Keratinocyte (primary cell): ENCODE measurements at regions not wholly inside any gene's neighbourhood (a gene's known extent, or its start where the extent isn't known, plus 50 kb on each side); places are given as distances from the start of the nearest gene placed in this dataset.

Experiments
- DNase-seq: peaks from one replicate; pipeline ENCODE4 v3.0.0-alpha.2; 2011; ENCODE audit warnings: low read depth, missing footprints, low spot score
- FAIRE-seq: peaks from 2 replicates; lab custom pipeline; 2011; peaks lifted over from hg19 to GRCh38; lab: Jason Lieb, UNC
- H2AFZ ChIP-seq: 2 replicates; pipeline ENCODE4 v1.6.0; 2012; ENCODE audit warnings: low read length, control low read depth, inconsistent platforms; ENCODE audit not compliant: control insufficient read depth
- H3K27ac ChIP-seq: 2 replicates; pipeline ENCODE4 v1.5.1; 2011; ENCODE audit warnings: low read length; ENCODE audit not compliant: control insufficient read depth, insufficient read depth
- H3K27me3 ChIP-seq: 3 replicates; pipeline ENCODE4 v1.6.0; 2011; ENCODE audit warnings: low read length; ENCODE audit not compliant: control insufficient read depth, insufficient read depth; ENCODE audit errors: extremely low read depth
- H3K36me3 ChIP-seq, 2 experiments: 2 replicates in 1 of 2; 3 replicates in 1 of 2; pipeline ENCODE4 v1.5.1; 2011; ENCODE audit warnings: low read length in 2 of 2, mild to moderate bottlenecking in 1 of 2; ENCODE audit not compliant: control insufficient read depth in 2 of 2, insufficient read depth in 2 of 2; ENCODE audit errors: extremely low read depth in 1 of 2
- H3K4me1 ChIP-seq: 3 replicates; pipeline ENCODE4 v1.5.1; 2011; ENCODE audit warnings: low read length; ENCODE audit not compliant: control insufficient read depth, insufficient read depth; ENCODE audit errors: extremely low read depth
- H3K4me2 ChIP-seq: 3 replicates; pipeline ENCODE4 v1.6.0; 2011; ENCODE audit warnings: low read depth, low read length; ENCODE audit not compliant: control insufficient read depth, insufficient read depth; ENCODE audit errors: extremely low read depth
- H3K4me3 ChIP-seq, 3 experiments: fragments of 200-600 bp in 1 of 3; sonication (generic) in 1 of 3; 2 replicates in 2 of 3; 3 replicates in 1 of 3; pipeline ENCODE4 v1.5.1; 2011 to 2016; ENCODE audit warnings: low read length in 3 of 3, mild to moderate bottlenecking in 3 of 3, control low read depth in 2 of 3, inconsistent platforms in 1 of 3, low read depth in 1 of 3, mixed read lengths in 1 of 3, mixed run types in 1 of 3, moderate library complexity in 1 of 3; ENCODE audit not compliant: control insufficient read depth in 2 of 3, insufficient read depth in 2 of 3; ENCODE audit errors: extremely low read depth in 1 of 3
- H3K79me2 ChIP-seq: 2 replicates; pipeline ENCODE4 v1.6.0; 2012; ENCODE audit warnings: low read length; ENCODE audit not compliant: control insufficient read depth, insufficient read depth
- H3K9ac ChIP-seq: 3 replicates; pipeline ENCODE4 v1.6.0; 2011; ENCODE audit warnings: low read length; ENCODE audit not compliant: control insufficient read depth, insufficient read depth; ENCODE audit errors: extremely low read depth
- H3K9me1 ChIP-seq: 3 replicates; pipeline ENCODE4 v1.6.0; 2011; ENCODE audit warnings: low read length; ENCODE audit not compliant: control insufficient read depth, insufficient read depth; ENCODE audit errors: extremely low read depth
- H3K9me3 ChIP-seq: 2 replicates; pipeline ENCODE4 v1.5.1; 2012; ENCODE audit warnings: low read depth, low read length; ENCODE audit not compliant: control insufficient read depth
- H4K20me1 ChIP-seq: 3 replicates; pipeline ENCODE4 v1.6.0; 2011; ENCODE audit warnings: low read length; ENCODE audit not compliant: control insufficient read depth, insufficient read depth; ENCODE audit errors: extremely low read depth
- EZH2 ChIP-seq: IDR thresholded peaks from one replicate; pipeline ENCODE4 v1.6.1; 2012; ENCODE audit warnings: inconsistent platforms, mild to moderate bottlenecking, low read length, moderate library complexity
- dilution Hi-C: fragments of 300-500 bp; cut with MboI; formaldehyde crosslinking; loops from one replicate; pipeline ENCODE4 v1.7.0; 2020; ENCODE audit warnings: low sequenced_read_pairs; ENCODE audit not compliant: extremely low pct_ligation_motif_present
- TF ChIP-seq, protein P1 (sequence below), 3 experiments: IDR thresholded peaks in 1 of 3; conservative IDR thresholded peaks in 1 of 3; optimal IDR thresholded peaks in 1 of 3; 2 replicates in 2 of 3; 3 replicates in 1 of 3; pipeline versions ENCODE3 to v1.5.1; 2011; ENCODE audit warnings: low read length in 3 of 3, mild to moderate bottlenecking in 3 of 3, moderate library complexity in 2 of 3, control low read depth in 1 of 3, inconsistent platforms in 1 of 3; ENCODE audit not compliant: insufficient read depth in 2 of 3; ENCODE audit errors: extremely low read depth in 1 of 3

DNA sequence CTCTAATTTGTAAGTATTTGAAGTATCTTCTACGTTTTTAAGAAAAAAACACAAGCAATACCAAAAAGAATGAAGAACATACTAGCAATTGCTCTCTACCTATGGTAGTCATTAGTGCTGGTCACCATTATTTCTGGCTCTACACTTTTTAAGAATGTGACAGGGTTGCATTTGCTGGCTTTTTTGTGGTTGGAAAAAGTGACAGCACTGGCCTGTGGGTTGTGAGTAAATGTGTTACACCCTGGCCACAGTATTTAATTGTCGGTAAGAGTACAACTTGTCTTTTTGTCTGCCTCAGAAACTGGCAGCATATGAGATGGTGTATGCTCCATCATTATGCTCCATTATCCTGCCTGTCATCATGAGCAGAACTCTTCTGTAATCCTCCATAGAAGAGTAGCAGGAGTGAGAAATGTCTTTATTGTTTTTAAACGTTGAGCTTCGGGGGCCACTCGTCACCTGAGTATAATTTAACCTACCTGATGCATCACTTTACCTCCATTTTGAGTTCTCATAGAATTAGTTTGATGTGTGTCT is 449.8 kb downstream of the ISL1 start:
- H2AFZ ChIP-seq, result no peak overlapping the region
- dilution Hi-C loops, result no loop called here
- no peaks in the 10 kb centered on the region for H4K20me1 ChIP-seq
- no peak overlapping the region for H3K4me3 ChIP-seq
- no peaks in the 10 kb centered on the region for H3K9me3 ChIP-seq
- H3K9ac ChIP-seq, result no peak overlapping the region
- DNase-seq, result no peak
- H3K4me1 ChIP-seq, result peaks cover 22% of the 10 kb centered on the region
- H3K9me1 ChIP-seq, result no peaks in the 10 kb centered on the region
- no peaks in the 10 kb centered on the region for H3K27me3 ChIP-seq
- no peak overlapping the region for H3K27ac ChIP-seq
- no peaks in the 10 kb centered on the region for H3K36me3 ChIP-seq
- no peak overlapping the region for H3K4me2 ChIP-seq
- no peak for FAIRE-seq
- no peak for TF ChIP-seq EZH2
- TF ChIP-seq, protein P1, sequence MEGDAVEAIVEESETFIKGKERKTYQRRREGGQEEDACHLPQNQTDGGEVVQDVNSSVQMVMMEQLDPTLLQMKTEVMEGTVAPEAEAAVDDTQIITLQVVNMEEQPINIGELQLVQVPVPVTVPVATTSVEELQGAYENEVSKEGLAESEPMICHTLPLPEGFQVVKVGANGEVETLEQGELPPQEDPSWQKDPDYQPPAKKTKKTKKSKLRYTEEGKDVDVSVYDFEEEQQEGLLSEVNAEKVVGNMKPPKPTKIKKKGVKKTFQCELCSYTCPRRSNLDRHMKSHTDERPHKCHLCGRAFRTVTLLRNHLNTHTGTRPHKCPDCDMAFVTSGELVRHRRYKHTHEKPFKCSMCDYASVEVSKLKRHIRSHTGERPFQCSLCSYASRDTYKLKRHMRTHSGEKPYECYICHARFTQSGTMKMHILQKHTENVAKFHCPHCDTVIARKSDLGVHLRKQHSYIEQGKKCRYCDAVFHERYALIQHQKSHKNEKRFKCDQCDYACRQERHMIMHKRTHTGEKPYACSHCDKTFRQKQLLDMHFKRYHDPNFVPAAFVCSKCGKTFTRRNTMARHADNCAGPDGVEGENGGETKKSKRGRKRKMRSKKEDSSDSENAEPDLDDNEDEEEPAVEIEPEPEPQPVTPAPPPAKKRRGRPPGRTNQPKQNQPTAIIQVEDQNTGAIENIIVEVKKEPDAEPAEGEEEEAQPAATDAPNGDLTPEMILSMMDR (optimal IDR thresholded peaks at IDR 0.05 in 1 of 3, IDR thresholded peaks at IDR 0.05 in 1 of 3, conservative IDR thresholded peaks at IDR 0.05 in 1 of 3; ENCODE audit: extremely low read depth in 1 of 3, insufficient read depth in 2 of 3, low read length in 3 of 3), result no peak
- H3K79me2 ChIP-seq, result no peaks in the 10 kb centered on the region

DNA sequence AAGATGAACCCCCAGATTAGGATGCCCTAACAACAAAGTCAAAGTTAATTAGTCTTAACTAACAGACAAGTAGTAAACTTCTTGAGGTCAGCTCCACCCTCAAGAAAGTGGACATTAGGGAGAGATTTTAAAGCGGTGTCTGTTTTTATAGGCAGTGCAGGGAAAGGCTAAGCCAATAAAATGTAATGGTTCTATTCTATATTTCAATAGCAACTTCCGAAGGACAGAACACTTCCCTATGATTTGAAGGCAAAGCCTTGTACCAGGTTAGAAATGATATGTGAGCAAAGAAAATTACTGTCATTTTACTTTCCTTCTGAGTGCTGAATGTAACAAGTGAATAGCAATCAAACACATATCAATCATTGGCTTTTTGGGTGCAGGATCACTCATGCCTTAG is 455.2 kb downstream of the ISL1 start:
- Histone ChIP-seq H3K4me3 (no peak overlapping the region), H3K9me1 (no peaks in the 10 kb centered on the region), H3K9me3 (no peaks in the 10 kb centered on the region), H3K9ac (no peak overlapping the region), H3K4me1 (no peaks in the 10 kb centered on the region), H3K27ac (no peak overlapping the region), H3K27me3 (no peaks in the 10 kb centered on the region), H2AFZ (no peak overlapping the region), H3K36me3 (no peaks in the 10 kb centered on the region), H4K20me1 (no peaks in the 10 kb centered on the region), H3K4me2 (no peak overlapping the region), H3K79me2 (no peaks in the 10 kb centered on the region)
- FAIRE-seq (no peak), DNase-seq (no peak)
- dilution Hi-C loops, result no loop called here
- no peak for TF ChIP-seq EZH2
- TF ChIP-seq, protein P1 (optimal IDR thresholded peaks at IDR 0.05 in 1 of 3, IDR thresholded peaks at IDR 0.05 in 1 of 3, conservative IDR thresholded peaks at IDR 0.05 in 1 of 3; ENCODE audit: extremely low read depth in 1 of 3, insufficient read depth in 2 of 3, low read length in 3 of 3), result no peak
